DMS153 (cell line): ENCODE measurements at regions not wholly inside any gene's neighbourhood (a gene's known extent, or its start where the extent isn't known, plus 50 kb on each side); places are given as distances from the start of the nearest gene placed in this dataset.

Source experiments
- DNase-seq: peaks from one replicate; lab custom pipeline; 2025; lab: John Stamatoyannopoulos, UW

- no peak for DNase-seq
Observed at GRCh38 chr4:167688660-167689142, 403.6 kb upstream of the ANXA10 start.

DNA sequence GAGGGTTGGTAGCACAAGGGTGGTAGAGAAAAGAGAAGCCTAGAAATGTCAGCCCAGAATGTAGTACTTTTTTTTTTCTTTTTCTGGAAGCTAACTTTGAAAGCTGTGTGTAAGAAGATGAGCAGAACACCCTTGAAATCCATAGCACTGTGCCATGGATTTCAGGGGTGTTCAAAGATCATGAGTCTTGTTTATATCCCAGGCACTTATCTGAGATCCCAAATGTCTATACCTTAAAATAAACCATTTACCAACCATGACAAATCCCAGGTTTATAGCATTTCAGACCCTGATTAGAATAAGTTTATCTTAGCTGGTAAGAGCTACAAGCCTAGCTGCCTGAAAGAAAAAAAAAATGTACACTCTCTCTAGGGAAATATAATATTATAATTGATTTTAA is 389.9 kb upstream of the ANXA10 start:
- DNase-seq, result no peak

DNA sequence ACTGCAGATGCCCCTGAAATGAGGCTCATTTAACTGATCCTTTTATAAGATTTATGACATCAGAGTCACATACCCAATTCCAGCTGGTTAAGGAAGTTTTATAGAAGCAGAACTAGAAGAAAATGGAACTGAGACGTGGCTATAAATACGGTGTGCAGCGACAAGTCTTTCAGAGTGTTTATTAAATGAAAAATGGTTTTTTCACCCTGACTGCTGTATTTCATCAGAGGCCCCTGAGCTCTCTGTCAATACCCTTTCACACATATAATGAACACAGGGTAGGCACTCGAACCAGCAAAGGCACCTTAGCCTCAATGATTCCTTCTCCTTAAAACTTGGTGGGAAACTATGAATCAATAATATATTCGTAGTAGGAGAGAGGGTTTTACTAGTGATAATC is 380.8 kb upstream of the ANXA10 start:
- DNase-seq, result no peak

DNA sequence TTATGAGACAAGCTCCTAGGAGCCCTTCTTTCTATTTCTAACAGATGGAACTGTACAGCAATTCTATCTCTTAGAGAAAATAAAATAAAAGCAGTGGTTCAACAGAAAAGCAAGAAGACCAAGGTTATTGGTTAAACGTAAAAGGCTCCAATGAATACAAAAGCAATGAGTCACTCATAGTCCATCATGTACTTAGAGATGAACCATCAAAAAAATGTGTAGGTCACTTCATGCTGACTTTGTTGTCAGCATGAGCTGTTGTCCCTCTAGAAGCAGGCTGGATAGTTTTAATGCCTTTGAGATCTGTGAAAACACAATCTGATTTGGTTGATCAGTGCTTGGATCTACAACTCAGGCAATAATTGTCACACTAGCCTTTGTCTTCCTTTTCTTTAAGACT is 378.6 kb upstream of the ANXA10 start:
- DNase-seq, result no peak

DNA sequence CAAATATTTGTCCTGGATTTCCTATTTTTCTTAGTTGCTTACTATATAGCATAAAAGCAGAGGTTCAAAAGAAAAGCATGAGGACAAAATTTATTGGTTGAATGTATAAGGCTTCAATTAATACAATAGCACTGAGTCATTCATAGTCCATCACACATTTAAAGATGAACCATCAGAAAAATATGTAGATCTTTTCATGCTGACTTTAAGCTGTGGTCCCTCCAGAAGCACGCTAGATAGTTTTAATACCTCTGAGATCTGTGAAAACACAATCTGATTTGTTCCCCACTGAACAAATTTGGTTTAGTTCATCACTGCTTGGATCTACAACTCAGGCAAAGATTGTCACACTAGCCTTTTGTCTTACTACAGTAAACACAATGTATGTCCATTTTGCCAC is 377.2 kb upstream of the ANXA10 start:
- DNase-seq, result no peak

- no peak for DNase-seq
Observed at GRCh38 chr4:167717495-167717894, 374.8 kb upstream of the ANXA10 start.

GRCh38 chr4:167721617-167722486 is 370.5 kb upstream of the ANXA10 start:
- DNase-seq, result no peak

DNA sequence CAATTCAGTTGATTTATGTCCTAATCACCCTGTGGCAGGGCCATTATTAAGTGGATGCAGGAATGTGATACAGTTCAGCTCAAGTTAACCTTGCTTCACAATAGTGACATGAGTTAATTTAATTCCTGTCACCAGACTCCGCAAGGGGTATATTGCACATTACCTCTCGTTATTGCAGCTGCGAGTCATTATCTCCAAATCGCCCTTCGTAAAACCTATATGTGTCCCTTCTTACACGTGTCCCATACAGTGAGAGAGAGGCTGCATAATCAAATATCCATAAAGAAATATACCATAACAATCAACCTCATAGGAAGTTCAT is 369.9 kb upstream of the ANXA10 start:
- DNase-seq, result no peak

GRCh38 chr4:167724941-167725340 is 367.4 kb upstream of the ANXA10 start:
- DNase-seq, result no peak

DNA sequence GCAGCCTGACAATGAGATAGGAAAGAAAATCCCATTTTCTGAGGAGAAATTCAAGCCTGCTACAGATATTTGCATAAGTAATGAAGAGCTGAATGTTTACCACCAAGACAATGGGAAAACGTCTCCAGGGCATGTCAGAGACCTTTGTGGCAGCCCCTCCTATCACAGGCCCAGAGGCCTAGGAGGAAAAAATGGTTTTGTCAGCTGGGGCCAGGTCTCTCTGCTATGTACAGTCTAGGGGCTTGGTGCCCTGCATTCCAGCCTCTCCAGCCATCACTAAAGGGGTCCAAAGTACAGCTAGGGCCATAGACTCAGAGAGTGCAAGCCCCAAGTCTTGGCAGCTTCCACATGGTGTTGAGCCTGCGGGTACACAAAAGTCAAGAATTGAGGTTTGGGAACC is 361.6 kb upstream of the ANXA10 start:
- no peak for DNase-seq

GRCh38 chr4:167745024-167745687 is 347.2 kb upstream of the ANXA10 start:
- DNase-seq, result no peak

GRCh38 chr4:167767281-167767680 is 325.1 kb upstream of the ANXA10 start:
- DNase-seq, result no peak

DNA sequence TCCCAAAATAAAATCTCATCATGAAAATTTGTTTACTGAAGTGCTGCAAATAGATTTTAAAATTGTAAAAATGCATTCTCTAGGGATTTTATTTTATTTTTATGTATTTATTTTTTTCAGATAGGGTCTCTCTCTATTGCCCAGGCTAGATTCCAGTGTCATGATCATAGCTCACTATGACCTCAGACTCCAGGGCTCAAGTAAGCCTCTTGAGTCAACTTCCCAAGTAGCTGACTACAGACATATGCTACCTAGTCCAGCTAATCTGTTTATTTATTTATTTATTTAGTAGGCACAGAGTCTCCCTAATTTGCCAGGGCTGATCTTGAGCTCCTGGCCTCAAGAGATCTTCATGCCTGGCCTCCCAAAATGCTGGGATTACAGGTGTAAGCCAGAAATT is 317.7 kb upstream of the ANXA10 start:
- DNase-seq, result no peak

DNA sequence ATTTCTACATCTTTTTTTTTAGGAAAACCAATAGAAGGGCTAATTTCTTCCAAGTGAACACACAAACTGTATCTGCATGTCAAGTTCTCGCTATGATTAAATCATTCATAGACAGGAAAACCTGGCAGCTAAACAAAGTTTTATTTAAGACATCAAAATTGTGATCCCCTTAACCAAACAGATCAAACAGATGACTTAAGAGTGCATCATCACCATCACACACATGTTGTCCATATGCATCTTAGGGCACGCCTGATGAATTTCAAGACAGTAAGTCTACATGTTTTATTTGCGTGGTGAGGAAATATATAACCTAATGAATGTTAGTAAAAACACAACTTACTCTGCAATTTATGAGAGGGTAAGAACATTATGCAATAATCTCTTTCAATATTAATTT is 317.0 kb upstream of the ANXA10 start:
- DNase-seq, result no peak

DNA sequence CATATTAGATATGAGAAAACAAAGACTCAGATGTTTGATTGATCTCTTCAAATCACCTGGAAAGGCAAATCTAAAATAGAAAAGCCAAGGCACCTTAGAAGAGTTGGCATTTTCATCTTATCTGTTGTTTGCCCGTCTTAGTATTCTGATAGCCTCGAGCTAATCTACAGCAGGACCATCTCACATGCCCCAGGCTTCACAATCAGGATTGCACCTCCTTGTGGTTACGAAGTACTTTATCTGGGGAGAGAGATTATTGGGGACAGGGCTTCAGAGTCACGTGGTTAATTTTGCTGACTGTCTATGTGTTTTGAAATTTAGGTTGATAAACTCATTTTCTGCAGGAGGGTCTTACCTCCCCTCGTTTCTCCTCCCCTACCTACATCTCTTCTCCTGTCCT is 313.1 kb upstream of the ANXA10 start:
- no peak for DNase-seq

DNA sequence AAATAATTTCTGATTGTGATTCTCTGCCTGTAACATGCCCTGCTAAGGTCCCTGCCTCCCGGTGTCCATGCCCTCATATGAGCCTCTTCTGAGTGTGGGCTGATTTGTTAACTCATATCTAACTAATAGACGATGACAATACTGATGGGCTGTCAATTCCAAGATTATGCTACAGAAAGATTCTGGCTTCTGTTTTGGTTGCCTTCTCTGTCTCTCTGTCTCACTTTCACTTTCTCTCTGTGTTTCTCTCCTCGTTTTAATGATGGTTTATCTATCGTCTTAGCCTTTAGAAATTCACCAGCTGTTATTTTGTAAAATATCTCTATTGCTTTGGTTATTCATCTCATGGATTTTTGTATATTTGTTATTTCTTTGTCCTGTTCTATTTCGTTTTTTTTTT is 312.5 kb upstream of the ANXA10 start:
- no peak for DNase-seq

GRCh38 chr4:167784826-167785225 is 307.5 kb upstream of the ANXA10 start:
- DNase-seq, result no peak

DNA sequence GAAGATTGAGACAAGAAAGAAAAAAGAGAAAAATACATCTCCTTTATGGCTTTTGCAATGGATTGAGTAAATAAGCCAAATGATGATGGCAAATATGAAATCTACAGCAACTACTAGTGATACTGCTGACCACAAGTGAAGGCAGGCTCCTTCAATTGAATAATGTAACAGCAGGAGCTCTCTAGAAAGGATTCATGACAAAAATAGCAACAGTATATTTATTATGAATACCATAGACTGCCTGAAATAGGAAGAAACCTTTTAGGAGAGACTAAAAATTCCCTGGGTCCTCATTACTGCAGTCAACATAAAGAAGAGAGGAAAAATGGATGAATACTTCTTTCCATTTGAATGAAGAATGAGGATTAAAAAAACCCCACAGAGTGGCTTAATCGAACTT is 306.8 kb upstream of the ANXA10 start:
- DNase-seq, result no peak

GRCh38 chr4:167786504-167786903 is 305.8 kb upstream of the ANXA10 start:
- no peak for DNase-seq

GRCh38 chr4:167787231-167787630 is 305.1 kb upstream of the ANXA10 start:
- DNase-seq, result no peak

DNA sequence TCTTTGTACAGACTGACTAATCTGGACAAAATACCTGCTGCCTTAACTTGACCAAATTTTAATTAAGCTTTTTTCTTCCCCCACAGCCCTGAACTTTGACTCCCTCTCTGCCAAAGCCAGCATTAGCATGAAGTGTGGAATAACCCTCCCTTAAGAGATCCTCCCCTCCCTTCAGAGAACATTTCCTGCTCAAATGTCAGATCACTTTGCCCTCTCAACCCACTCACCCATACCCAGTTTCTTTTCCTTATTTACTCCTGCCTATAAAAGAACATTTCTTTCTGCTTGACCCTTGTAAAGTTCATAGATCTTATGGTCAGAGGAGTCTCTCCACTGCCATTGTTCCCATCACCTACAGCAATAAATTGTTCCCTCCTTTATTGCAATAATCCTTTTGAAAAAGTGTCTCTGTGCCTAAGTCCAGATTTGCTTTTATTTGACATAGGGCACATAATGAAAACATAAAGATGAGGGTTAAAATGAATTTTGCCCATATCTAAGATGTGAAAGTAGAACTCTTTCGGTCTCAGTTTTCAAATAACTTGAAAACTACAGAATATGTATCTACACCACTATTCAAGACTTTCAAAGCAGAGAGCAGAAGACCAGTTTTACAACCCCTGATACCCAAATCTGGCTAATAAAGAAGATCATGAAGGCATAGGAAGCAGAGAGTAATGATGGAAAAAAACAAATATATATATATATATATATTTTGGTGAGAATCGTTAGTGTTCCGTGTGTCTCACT is 289.7 kb upstream of the ANXA10 start:
- DNase-seq, result no peak

DNA sequence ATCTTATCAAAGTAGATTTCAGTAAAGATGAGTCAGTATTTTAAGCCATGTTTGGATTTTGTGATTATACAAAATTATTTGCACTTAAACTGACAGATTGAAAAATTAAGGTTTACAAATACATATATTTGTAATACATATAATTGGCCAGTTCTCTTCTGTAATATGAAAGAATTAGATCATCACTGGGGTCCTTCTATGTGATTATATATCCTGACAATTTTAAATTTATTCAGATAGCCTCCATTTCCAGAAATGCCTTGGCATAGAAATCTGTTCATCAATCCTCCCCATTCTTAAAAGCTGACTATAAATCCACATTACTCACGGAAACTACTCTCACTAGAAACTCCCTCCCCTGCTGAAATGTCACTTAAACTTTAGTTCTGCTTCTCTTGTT is 280.4 kb upstream of the ANXA10 start:
- DNase-seq, result no peak

DNA sequence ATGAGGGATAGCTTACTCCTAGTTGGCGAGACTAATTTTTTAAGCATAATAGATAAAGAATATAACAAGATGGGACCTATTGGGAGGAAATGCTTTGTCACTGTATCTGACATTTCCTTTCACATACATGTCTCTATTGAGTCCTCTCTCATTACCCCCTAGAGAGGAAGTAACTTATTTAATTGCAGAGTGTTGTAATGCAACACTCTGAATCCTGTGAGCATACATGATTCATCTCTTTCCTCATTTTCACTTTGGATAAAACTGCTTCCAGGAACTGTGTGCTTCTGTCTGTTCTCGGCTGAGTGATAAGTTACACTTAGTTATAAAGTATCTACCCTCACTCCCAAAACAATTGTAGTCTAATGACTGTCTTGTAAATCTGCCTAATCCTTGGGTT is 266.1 kb upstream of the ANXA10 start:
- DNase-seq, result no peak
